Pancreas (tissue), 10 donors: ENCODE measurements at regions not wholly inside any gene's neighbourhood (a gene's known extent, or its start where the extent isn't known, plus 50 kb on each side); places are given as distances from the start of the nearest gene placed in this dataset.

Source experiments
- ATAC-seq, 4 donors: fragments of 200-7000 bp; cut with Tn5 transposase; one replicate each; pipeline versions ENCODE4 v1.8.0 to v1.9.1; 2020; ENCODE audit warnings: mild to moderate bottlenecking in 4 of 4, moderate library complexity in 4 of 4
- DNase-seq, 6 donors: peaks; one replicate each; pipeline ENCODE4 v3.0.0-alpha.2; 2020
- FAIRE-seq: peaks from 2 replicates; lab custom pipeline; 2012; peaks lifted over from hg19 to GRCh38; lab: Jason Lieb, UNC
- H3K27ac ChIP-seq, 4 donors: fragments of 200-600 bp; sonication (generic); 1 replicate in 3 of 4; 2 replicates in 1 of 4; pipeline versions ENCODE4 v1.5.0 to v1.8.0; 2020
- H3K27me3 ChIP-seq, 4 donors: fragments of 200-600 bp; one replicate each; pipeline ENCODE4 v1.8.0; 2021
- H3K36me3 ChIP-seq, 3 donors: fragments of 200-600 bp; sonication (generic) in 1 of 3; one replicate each; pipeline versions ENCODE4 v1.5.0 to v1.8.0; 2020 to 2021
- H3K4me1 ChIP-seq, 3 donors: fragments of 200-600 bp; one replicate each; pipeline ENCODE4 v1.8.0; 2021
- H3K4me3 ChIP-seq, 4 donors: fragments of 200-600 bp; sonication (generic) in 2 of 4; one replicate each; pipeline versions ENCODE4 v1.5.0 to v1.8.0; 2020 to 2021
- H3K9me3 ChIP-seq, 4 donors: fragments of 200-600 bp; one replicate each; pipeline ENCODE4 v1.8.0; 2021
- WGBS, 2 donors: extraction: QIAGEN DNeasy Blood & Tissue Kit; methylation state at CpG; one replicate each; pipeline ENCODE4 v1.1.7; 2013; 5-methylcytosine and 5-hydroxymethylcytosine counted together
- intact Hi-C, 3 donors: fragments of 100-400 bp; cut with DNase I; formaldehyde crosslinking; loops; one replicate each; pipeline versions ENCODE4 v1.11.1 to v1.14.2; 2022
- TF ChIP-seq, protein P1 (sequence below), 4 donors: fragments of 200-600 bp; sonication (generic) in 3 of 4; IDR thresholded peaks; one replicate each; pipeline versions ENCODE4 v1.5.0 to v1.8.0; 2021; ENCODE audit warnings: antibody characterized with exemption in 4 of 4
- donor health status: healthy with polysubstance abuse.
- donor health status: DM: no; HTN: no; CAD: no; lungs with moderate emphysema.
- donor health status: DM: no; HTN: no; CAD: no.
- donor health status: control.
- donor health status: control.
- donor health status: Bipolar disorder and iron deficiency.
- donor health status: DM: yes; HTN: yes; CAD: no.
- donor health status: DM: no; HTN: no; CAD: no.
- donor health status: DM: no; HTN: no; CAD: no.
- donor health status: DM: yes; HTN: yes; CAD: no.

DNA sequence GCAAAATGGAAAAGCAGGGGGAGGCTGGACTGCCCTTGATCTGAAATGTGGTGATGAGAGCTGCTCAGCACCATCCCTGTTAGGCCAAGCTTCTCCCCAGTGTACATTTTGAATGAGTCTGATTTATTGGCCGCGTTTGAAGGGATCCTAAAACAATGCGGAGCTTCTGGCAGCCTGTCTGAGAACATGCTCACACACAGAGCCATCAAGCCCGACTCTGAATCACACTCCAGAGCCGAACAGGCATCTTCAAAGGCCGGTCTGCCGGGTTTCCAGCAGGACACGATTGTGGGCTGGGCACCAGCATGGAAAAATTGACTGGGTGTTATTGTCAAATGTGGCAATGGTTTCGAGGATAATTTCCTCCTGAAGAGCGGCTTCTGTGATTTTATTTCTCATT is 235.9 kb downstream of the TFAP2C start:
- no peak overlapping the region for H3K4me3 ChIP-seq
- H3K9me3 ChIP-seq, result no peaks in the 10 kb centered on the region
- no peak overlapping the region for H3K27ac ChIP-seq
- WGBS, 2 donors, result 53 to 54% methylated on average over 9 to 10 of the region's 10 CpGs
- intact Hi-C loops, result no loop called here
- H3K4me1 ChIP-seq, result no peaks in the 10 kb centered on the region
- ATAC-seq (no peak), FAIRE-seq (no peak), DNase-seq (no peak)
- peaks cover 0 to 4% (median 0%) of the 10 kb centered on the region in 4 donors for H3K27me3 ChIP-seq
- no peaks in the 10 kb centered on the region for H3K36me3 ChIP-seq
- TF ChIP-seq, protein P1, sequence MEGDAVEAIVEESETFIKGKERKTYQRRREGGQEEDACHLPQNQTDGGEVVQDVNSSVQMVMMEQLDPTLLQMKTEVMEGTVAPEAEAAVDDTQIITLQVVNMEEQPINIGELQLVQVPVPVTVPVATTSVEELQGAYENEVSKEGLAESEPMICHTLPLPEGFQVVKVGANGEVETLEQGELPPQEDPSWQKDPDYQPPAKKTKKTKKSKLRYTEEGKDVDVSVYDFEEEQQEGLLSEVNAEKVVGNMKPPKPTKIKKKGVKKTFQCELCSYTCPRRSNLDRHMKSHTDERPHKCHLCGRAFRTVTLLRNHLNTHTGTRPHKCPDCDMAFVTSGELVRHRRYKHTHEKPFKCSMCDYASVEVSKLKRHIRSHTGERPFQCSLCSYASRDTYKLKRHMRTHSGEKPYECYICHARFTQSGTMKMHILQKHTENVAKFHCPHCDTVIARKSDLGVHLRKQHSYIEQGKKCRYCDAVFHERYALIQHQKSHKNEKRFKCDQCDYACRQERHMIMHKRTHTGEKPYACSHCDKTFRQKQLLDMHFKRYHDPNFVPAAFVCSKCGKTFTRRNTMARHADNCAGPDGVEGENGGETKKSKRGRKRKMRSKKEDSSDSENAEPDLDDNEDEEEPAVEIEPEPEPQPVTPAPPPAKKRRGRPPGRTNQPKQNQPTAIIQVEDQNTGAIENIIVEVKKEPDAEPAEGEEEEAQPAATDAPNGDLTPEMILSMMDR (IDR thresholded peaks at IDR 0.05), result no peak

DNA sequence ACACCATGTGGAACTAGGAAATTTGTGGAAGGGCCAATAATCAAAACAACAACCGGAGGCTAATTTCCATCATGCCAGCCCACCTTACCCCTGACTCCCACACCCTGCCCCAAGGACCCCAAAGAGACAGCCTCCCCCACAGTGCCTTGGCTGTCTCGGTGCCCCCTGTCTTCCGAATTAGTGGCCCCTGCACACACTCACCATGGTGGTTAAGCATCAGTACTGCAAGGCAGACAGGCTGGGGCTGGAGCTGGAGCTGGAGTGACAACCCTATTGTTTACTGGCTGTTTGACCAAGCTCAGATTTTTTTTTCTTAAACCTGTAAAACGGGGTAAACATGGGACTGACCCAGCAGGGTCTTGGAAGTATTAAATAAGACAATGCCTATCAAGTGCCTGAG is 238.0 kb downstream of the TFAP2C start:
- DNase-seq (no peak), ATAC-seq (no peak), FAIRE-seq (no peak)
- H3K4me3 ChIP-seq, result no peak overlapping the region
- WGBS, 2 donors, result 42 to 55% methylated on average over 4 of the region's 4 CpGs
- no peaks in the 10 kb centered on the region for H3K36me3 ChIP-seq
- intact Hi-C loops, result no loop called here
- H3K4me1 ChIP-seq, result no peaks in the 10 kb centered on the region
- no peaks in the 10 kb centered on the region for H3K9me3 ChIP-seq
- H3K27ac ChIP-seq, result no peak overlapping the region
- TF ChIP-seq, protein P1 (IDR thresholded peaks at IDR 0.05), result no peak
- H3K27me3 ChIP-seq, result peaks cover 0 to 4% (median 0%) of the 10 kb centered on the region in 4 donors

DNA sequence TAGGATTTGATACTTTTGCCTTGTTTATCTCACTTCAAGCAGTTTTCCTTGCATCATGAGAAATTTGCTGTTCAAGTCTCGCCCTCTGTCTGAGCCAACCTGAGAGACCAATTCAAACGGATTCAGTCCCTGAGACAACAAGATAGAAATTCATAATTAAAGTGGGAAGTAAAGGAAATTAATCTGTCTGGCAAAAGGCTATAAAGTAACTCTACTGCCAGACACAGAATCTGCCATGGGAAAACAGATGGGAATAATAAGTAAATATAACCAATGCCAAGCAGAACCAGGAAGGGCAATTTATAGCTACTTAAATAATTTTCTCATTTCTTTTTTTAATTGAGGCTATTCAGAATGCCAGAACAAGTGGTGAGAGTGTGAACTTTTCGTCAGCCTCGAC is 239.6 kb downstream of the TFAP2C start:
- no peaks in the 10 kb centered on the region for H3K9me3 ChIP-seq
- ATAC-seq (no peak), FAIRE-seq (no peak), DNase-seq (no peak)
- no peaks in the 10 kb centered on the region for H3K36me3 ChIP-seq
- WGBS, 2 donors, result 55 to 66% methylated on average over 4 of the region's 4 CpGs
- H3K4me1 ChIP-seq, result no peaks in the 10 kb centered on the region
- no peak overlapping the region for H3K4me3 ChIP-seq
- TF ChIP-seq, protein P1 (IDR thresholded peaks at IDR 0.05), result no peak
- peaks cover 0 to 4% (median 0%) of the 10 kb centered on the region in 4 donors for H3K27me3 ChIP-seq
- H3K27ac ChIP-seq, result no peak overlapping the region
- intact Hi-C loops, result no loop called here

DNA sequence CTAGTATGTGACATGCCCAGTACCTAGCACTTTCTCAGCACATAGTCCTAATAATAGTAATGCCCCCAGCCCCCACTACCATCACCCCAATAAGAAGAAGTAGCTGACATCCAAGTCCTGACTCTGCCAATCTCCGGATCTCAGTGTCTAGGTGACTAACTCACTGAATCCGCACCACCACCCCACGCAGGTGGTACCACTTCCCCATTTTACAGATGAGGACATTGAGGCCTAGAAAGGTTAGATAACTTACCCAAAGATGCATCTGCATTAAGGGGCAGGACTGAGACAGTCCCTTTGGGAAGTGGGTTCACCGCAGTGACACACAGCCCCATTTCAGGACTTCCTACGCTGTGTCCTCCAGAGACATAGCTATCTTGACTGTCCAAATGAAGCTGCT is 241.2 kb downstream of the TFAP2C start:
- intact Hi-C loops, result no loop called here
- H3K9me3 ChIP-seq, result no peaks in the 10 kb centered on the region
- FAIRE-seq, result no peak
- no peaks in the 10 kb centered on the region for H3K4me1 ChIP-seq
- ATAC-seq, result no peak
- no peak for DNase-seq
- H3K27ac ChIP-seq, result no peak overlapping the region
- TF ChIP-seq, protein P1 (IDR thresholded peaks at IDR 0.05), result no peak
- no peak overlapping the region for H3K4me3 ChIP-seq
- H3K36me3 ChIP-seq, result no peaks in the 10 kb centered on the region
- no peaks in the 10 kb centered on the region for H3K27me3 ChIP-seq
- WGBS, 2 donors, result 85 to 86% methylated on average over 5 of the region's 5 CpGs

DNA sequence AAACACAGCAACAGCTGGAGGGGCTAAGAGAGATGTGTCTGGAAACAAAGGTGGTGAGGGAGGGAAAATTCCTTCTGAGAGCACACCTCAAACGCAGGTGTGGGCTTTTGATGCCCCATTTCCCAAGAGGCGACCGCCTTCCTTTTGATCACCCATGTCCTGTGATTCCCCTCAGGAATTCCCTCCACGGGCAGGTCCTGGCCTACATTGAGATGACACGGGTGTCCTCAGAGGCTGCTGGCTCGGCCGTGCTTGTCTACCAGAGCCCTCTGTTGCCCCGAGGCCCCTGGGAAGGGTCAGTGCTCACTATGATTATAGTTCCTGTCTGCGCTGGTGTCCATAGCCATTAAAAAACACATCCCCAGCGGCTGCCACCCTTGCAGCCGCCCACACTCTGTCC is 242.6 kb downstream of the TFAP2C start:
- Histone ChIP-seq H3K4me1 (no peaks in the 10 kb centered on the region), H3K27ac (no peak overlapping the region), H3K36me3 (no peaks in the 10 kb centered on the region), H3K9me3 (no peaks in the 10 kb centered on the region), H3K4me3 (no peak overlapping the region), H3K27me3 (no peaks in the 10 kb centered on the region)
- intact Hi-C loops, result no loop called here
- ATAC-seq (no peak), DNase-seq (no peak), FAIRE-seq (no peak)
- WGBS, 2 donors, result 52 to 62% methylated on average over 11 of the region's 11 CpGs
- TF ChIP-seq, protein P1 (IDR thresholded peaks at IDR 0.05), result no peak
